Caki2 (cell line): ENCODE measurements at regions not wholly inside any gene's neighbourhood (a gene's known extent, or its start where the extent isn't known, plus 50 kb on each side); places are given as distances from the start of the nearest gene placed in this dataset.

Source experiments
- DNase-seq: peaks from one replicate; pipeline ENCODE4 v3.0.0-alpha.2; 2015; ENCODE audit warnings: low read depth
- in situ Hi-C: cut with HindIII; loops from 2 replicates; pipeline ENCODE4 v1.10.0; 2016; ENCODE audit warnings: low sequenced_read_pairs, low pct_unique_long_range_greater_than_20kb, mixed read lengths

DNA sequence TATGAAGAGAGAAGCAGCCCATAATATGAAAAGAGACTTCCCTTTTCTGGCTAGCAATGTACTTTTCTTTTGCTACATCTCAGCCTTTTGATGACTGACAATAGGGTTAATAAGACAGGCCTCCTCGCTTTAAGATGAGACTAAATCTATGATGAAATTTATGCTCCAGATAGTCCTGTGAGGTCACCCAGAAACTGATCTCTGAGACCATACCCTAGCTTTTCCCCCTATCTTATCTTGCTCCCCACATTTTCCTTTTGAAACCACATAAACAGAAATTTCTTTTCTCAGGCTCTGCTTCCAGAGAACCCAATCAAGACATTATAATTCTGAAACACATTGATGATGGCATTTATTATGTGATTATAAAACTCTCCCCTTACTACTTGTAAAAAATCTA lies 168.8 kb upstream of the CADM2 start:
- no peak for DNase-seq
- in situ Hi-C loops = no loop called here

DNA sequence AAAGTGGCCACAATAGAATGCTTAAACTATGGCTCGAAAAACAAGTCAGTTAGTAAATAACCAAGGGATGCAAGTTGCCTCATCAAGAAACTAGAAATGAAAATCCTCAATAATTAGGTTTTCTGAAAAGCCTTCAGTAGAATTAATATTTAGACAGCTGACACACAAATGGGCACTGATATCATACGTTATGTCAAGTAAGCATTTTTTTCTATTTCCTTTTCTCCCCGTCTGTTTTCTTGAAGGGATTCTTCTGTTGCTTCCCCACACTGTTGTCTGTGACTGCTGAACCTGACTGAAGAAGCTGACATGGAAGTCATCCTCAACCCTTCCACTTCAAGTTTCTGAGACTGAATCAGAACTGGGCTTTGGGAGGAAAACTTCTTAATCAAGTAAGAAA lies 151.8 kb upstream of the CADM2 start:
- in situ Hi-C loops = no loop called here

GRCh38 chr3:84820126-84820525 lies 138.7 kb upstream of the CADM2 start:
- DNase-seq = no peak
- in situ Hi-C loops = no loop called here

More for the DNA sequence above, 151.8 kb upstream of the CADM2 start:
- DNase-seq = no peak

GRCh38 chr3:84820906-84821305 lies 137.9 kb upstream of the CADM2 start:
- in situ Hi-C loops = no loop called here
- DNase-seq = no peak

GRCh38 chr3:84825817-84826216 lies 133.0 kb upstream of the CADM2 start:
- in situ Hi-C loops = no loop called here
- DNase-seq = no peak

DNA sequence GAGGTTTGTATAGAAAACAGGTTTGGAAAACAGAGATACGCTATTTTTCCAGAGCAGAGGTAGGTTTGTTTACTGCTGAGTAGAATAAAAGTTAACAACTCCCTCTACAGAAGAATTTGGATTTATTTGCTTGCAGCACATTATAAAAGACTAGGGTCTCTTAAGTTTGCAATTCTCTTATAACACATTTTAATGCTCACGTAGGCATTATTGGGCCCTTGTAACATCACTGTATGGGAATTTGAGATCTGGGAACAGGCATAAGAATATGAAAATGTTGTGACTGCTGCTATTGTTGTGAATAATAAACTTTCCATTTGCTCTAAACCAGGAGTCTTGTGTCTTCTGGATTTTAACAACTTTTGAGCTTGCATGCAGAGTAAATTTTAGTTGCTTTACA lies 128.3 kb upstream of the CADM2 start:
- in situ Hi-C loops = no loop called here
- no peak for DNase-seq

DNA sequence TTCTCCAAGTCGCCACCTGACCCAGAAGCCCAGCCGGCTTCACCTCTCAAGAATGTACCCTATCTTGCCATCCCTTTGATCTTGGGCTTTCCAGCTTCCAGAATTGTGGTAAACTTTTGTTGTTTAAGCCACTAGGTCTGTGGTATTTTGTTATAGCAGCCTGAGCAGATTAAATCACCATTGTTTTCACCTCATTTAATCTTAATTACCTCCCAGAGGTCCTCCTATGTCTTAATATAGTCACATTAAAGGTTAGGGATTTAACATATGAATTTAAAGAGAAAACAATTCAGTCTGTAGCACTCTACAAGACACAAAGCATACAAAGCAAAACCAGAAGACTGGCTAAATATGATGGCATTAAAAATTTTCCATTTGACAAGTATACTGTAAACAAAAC lies 123.4 kb upstream of the CADM2 start:
- in situ Hi-C loops = no loop called here
- no peak for DNase-seq

DNA sequence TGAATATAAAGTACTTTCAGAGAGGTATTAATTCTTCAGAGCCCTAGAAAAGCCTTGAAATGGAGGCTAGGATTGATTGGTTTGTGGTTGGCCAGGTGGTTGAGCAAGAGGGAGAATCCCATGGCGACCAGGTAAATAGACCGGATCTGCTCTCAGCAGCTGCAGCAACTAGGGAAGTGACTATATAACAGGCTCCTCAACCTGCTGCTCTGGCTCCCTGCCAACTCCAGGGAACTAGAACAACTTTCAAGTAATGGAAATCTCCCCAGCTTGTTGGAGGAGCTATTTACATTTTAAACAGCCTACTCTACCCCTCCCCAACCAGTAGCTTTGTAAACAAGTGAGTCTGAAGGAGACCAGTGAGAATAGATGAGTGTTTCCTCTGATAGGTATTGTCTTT lies 121.8 kb upstream of the CADM2 start:
- in situ Hi-C loops = no loop called here
- peak; percentile 8 for DNase-seq

- in situ Hi-C loops = no loop called here
- DNase-seq = no peak
These were observed 81.7 kb upstream of the CADM2 start for GRCh38 chr3:84877092-84877491.

DNA sequence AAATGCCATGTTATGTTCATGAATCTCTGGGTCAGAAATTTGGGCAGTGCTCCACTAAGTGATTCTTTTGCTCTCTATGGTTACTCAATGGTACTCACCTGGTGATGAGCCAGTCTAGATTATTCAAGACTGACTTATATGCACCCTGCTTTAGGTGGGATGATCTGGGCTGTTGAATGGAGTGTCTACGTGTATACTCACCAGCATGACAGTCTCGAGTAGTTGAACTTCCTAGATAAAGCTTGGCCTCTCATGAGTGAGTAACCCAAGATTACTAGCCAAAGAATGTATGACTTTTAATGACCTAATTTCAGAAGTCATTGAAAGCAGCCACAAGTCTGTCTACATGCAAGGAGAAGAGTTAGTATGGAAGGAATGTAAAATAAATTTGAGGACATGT lies 77.5 kb upstream of the CADM2 start:
- in situ Hi-C loops = no loop called here
- DNase-seq = no peak

DNA sequence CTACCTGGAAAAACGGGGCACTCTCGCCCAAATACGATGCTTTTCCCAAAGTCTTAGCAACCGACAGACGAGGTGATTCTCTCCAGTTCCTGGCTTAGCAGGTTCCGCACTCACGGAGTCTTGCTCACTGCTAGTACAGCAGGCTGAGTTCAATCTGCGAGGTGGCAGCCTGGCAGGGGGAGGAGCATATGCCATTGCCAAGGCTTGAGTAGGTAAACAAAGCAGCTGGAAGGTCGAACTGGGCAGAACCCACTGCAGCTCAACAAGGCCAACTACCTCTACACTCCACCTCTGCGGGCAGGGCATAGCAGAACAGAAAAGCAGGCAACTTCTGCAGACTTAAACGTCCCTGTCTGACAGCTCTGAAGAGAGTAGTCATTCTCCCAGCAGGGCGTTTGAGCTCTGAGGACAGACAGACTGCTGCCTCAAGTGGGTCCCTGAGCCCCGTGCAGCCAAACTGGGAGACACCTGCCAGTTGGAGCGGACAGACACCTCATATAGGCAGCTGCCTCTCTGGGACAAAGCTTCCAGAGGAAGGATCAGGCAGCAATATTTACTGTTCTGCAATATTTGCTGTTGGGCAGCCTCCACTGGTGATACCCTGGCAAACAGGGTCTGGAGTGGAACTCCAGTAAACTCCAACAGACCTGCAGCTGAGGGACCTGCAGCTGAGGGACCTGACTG lies 73.4 kb upstream of the CADM2 start:
- in situ Hi-C loops = no loop called here
- no peak for DNase-seq

- DNase-seq = no peak
- in situ Hi-C loops = no loop called here
These were observed 66.9 kb upstream of the CADM2 start for GRCh38 chr3:84891851-84892250.

- in situ Hi-C loops = no loop called here
- no peak for DNase-seq
These were observed 65.6 kb upstream of the CADM2 start for GRCh38 chr3:84893211-84893610.

GRCh38 chr3:84904212-84904611 lies 54.6 kb upstream of the CADM2 start:
- no peak for DNase-seq
- in situ Hi-C loops = no loop called here

GRCh38 chr3:84904816-84905555 lies 53.8 kb upstream of the CADM2 start:
- in situ Hi-C loops = no loop called here
- DNase-seq = no peak

- no peak for DNase-seq
- in situ Hi-C loops = no loop called here
These were observed 53.3 kb upstream of the CADM2 start for GRCh38 chr3:84905556-84905920.

DNA sequence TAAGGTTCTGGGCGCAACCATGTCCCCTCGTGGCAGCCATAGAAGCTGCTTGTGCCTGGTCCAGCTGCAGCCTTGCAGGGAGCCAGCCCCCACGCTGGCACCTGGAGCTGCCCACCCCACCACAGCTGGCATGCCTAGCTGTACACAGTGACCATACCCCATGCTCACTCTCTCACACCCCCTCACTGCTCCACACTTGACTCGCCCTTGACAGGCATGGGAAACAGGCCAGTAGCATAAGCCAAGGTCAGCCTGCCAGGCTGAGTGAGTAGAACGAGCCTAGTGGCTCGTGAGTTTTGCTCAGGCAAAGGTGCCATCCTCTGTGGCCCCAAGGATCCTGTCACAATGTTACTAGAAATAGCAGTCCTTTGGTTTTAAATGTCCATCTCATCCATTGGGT lies 52.7 kb upstream of the CADM2 start:
- in situ Hi-C loops = no loop called here
- no peak for DNase-seq
